Ectodermal cell (in vitro differentiated cells): ENCODE measurements at regions not wholly inside any gene's neighbourhood (a gene's known extent, or its start where the extent isn't known, plus 50 kb on each side); places are given as distances from the start of the nearest gene placed in this dataset.

ENCODE experiments used
- H3K27ac ChIP-seq: 2 replicates; pipeline ENCODE4 v1.7.0; 2013; ENCODE audit warnings: mild to moderate bottlenecking, low read depth, low read length; ENCODE audit not compliant: insufficient read depth, poor library complexity, severe bottlenecking
- H3K27me3 ChIP-seq: 2 replicates; pipeline ENCODE4 v1.7.0; 2013; ENCODE audit warnings: mild to moderate bottlenecking, low read length; ENCODE audit not compliant: insufficient read depth, control insufficient read depth, poor library complexity, severe bottlenecking
- H3K36me3 ChIP-seq: one replicate; pipeline ENCODE4 v1.7.0; 2013; ENCODE audit warnings: low read length; ENCODE audit not compliant: control insufficient read depth, insufficient read depth
- H3K4me1 ChIP-seq: one replicate; pipeline ENCODE4 v1.7.0; 2013; ENCODE audit warnings: low read length; ENCODE audit not compliant: control insufficient read depth, insufficient read depth
- H3K4me3 ChIP-seq: 2 replicates; pipeline ENCODE4 v1.7.0; 2013; ENCODE audit warnings: low read depth, low read length, control low read depth; ENCODE audit not compliant: insufficient read depth
- H3K9me3 ChIP-seq: 2 replicates; pipeline ENCODE4 v1.7.0; 2013; ENCODE audit warnings: mild to moderate bottlenecking, low read length, moderate library complexity; ENCODE audit not compliant: control insufficient read depth
- WGBS, 2 experiments: methylation state at CpG; one replicate each; pipeline ENCODE4 v1.1.7; 2013; ENCODE audit warnings: missing lambda C conversion rate in 2 of 2; 5-methylcytosine and 5-hydroxymethylcytosine counted together

DNA sequence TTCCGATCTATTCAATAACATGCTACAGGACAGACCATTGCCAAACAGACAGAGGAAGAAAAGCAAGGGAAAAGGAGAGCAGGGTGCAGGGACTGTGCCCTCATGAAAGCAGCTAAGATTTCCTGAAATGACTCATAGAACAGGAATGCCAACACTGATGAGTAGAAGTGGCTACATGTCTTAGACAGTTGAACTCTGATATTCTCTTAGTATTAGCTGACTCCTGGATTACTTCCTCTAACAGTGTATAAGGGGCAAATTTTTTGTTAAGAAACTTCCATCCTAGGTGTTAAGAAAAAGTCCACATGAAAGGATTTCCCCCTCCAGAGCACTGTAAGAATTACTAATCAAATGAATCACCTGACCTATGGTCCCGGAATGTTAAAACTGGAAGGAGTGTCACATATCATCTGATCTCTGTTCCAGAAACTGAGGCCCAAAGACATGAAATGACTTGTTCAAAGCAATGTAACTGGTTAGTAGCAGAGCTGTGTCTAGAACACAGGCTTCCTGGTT lies 224.9 kb downstream of the IBTK start:
- H3K27ac ChIP-seq = no peak overlapping the region
- no peaks in the 10 kb centered on the region for H3K4me1 ChIP-seq
- no peak overlapping the region for H3K4me3 ChIP-seq
- H3K36me3 ChIP-seq = no peaks in the 10 kb centered on the region
- H3K27me3 ChIP-seq = no peaks in the 10 kb centered on the region
- no peaks in the 10 kb centered on the region for H3K9me3 ChIP-seq
- WGBS, 2 experiments = 81 to 91% methylated on average over 2 of the region's 2 CpGs

DNA sequence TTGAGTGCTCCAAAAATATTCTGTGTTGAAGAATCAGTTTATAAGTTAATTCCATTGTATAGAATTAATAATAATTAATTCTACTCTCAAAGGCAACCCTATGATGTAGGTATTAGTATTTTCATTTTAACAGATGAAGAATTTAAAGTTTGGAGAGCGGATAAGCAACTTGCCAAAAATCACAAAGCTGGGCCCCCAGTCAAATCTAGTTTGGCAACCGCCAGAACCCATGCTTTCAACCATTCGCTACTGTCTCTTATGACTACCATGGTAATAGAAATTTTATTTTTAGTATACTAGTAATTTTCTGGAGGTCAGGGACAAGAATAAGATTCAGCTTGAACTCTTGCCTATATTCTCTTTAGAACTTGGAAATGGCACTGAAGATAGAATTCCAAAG lies 229.8 kb downstream of the IBTK start:
- Histone ChIP-seq H3K9me3 (no peaks in the 10 kb centered on the region), H3K4me3 (no peak overlapping the region), H3K4me1 (no peaks in the 10 kb centered on the region), H3K27me3 (no peaks in the 10 kb centered on the region), H3K36me3 (no peaks in the 10 kb centered on the region), H3K27ac (no peak overlapping the region)
- 100% methylated on average over 1 to 2 of the region's 3 CpGs for WGBS, 2 experiments

- H3K27me3 ChIP-seq = no peaks in the 10 kb centered on the region
- no peaks in the 10 kb centered on the region for H3K9me3 ChIP-seq
- no peak overlapping the region for H3K4me3 ChIP-seq
- H3K36me3 ChIP-seq = no peaks in the 10 kb centered on the region
- no peak overlapping the region for H3K27ac ChIP-seq
- H3K4me1 ChIP-seq = no peaks in the 10 kb centered on the region
Measured at GRCh38 chr6:82017288-82017687, 230.3 kb downstream of the IBTK start.

GRCh38 chr6:82015526-82015925 lies 232.0 kb downstream of the IBTK start:
- Histone ChIP-seq H3K27ac (no peak overlapping the region), H3K9me3 (no peaks in the 10 kb centered on the region), H3K4me3 (no peak overlapping the region), H3K4me1 (no peaks in the 10 kb centered on the region), H3K27me3 (no peaks in the 10 kb centered on the region), H3K36me3 (no peaks in the 10 kb centered on the region)
- WGBS, 2 experiments = 60 to 63% methylated on average over 2 of the region's 2 CpGs

GRCh38 chr6:82015043-82015442 lies 232.5 kb downstream of the IBTK start:
- Histone ChIP-seq H3K27me3 (no peaks in the 10 kb centered on the region), H3K4me1 (no peaks in the 10 kb centered on the region), H3K4me3 (no peak overlapping the region), H3K27ac (no peak overlapping the region), H3K9me3 (no peaks in the 10 kb centered on the region), H3K36me3 (no peaks in the 10 kb centered on the region)
- WGBS, 2 experiments = 91 to 92% methylated on average over 2 of the region's 2 CpGs

DNA sequence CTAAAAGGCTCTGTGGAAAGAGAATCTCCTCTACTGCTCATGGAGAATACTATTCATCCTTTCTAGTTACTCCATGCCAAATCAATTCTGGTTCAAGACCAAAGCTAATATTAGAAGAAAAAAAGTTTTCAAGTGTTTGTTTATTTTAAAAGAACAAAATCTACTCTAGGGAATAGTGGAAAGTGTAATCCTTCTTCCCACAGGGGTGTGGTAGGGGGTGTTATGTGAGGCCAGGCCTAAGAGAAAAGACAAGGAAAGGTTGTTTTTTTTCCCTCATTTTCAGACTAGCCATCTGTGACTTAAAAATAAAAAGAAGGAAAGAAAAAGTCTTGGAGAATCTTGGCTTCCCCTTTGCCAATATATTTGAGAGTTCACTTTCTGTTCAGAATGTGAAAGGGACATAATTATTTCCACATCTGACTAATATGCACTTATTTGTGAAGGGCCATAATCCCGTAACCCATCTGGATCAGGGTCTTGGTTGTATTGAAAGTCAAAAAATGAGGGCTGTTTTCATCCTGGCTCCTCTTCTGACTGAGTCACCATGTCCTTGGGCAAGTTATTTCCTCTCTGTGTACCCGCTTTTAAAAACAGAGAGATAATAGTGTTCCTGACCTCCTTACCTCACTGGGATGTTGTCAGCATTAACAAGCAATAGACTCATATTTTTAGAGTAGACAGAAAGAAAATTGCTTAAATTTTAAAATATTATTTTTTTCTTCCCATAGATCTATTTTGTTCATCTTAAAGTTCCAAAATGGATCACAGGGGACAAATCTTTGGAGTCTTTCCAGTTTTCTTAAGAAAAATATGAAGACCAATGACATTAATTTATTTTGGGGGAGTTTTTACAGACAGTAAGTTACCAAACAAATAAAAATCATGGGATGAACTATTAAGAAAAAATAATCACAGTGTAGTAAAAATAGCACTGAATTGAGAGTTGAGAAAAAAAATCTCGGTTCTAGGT lies 233.7 kb downstream of the IBTK start:
- no peak overlapping the region for H3K27ac ChIP-seq
- H3K36me3 ChIP-seq = no peaks in the 10 kb centered on the region
- 88 to 91% methylated on average over 2 of the region's 3 CpGs for WGBS, 2 experiments
- H3K4me3 ChIP-seq = no peak overlapping the region
- no peaks in the 10 kb centered on the region for H3K27me3 ChIP-seq
- no peaks in the 10 kb centered on the region for H3K4me1 ChIP-seq
- peaks cover 2% of the 10 kb centered on the region for H3K9me3 ChIP-seq

- Histone ChIP-seq H3K27me3 (no peaks in the 10 kb centered on the region), H3K9me3 (peaks cover 2% of the 10 kb centered on the region)
- 57 to 64% methylated on average over 5 of the region's 5 CpGs for WGBS, 2 experiments
Measured at GRCh38 chr6:82006027-82006738, 241.4 kb downstream of the IBTK start.

GRCh38 chr6:82000551-82000950 lies 247.0 kb downstream of the IBTK start:
- Histone ChIP-seq H3K4me1 (no peaks in the 10 kb centered on the region), H3K4me3 (no peak overlapping the region), H3K9me3 (no peaks in the 10 kb centered on the region), H3K27me3 (no peaks in the 10 kb centered on the region), H3K27ac (no peak overlapping the region), H3K36me3 (no peaks in the 10 kb centered on the region)

More at GRCh38 chr6:82006027-82006738, 241.4 kb downstream of the IBTK start:
- no peaks in the 10 kb centered on the region for H3K4me1 ChIP-seq
- H3K36me3 ChIP-seq = no peaks in the 10 kb centered on the region
- no peak overlapping the region for H3K4me3 ChIP-seq
- no peak overlapping the region for H3K27ac ChIP-seq

GRCh38 chr6:81999826-82000225 lies 247.3 kb upstream of the TENT5A start:
- Histone ChIP-seq H3K36me3 (no peaks in the 10 kb centered on the region), H3K27me3 (no peaks in the 10 kb centered on the region), H3K27ac (no peak overlapping the region), H3K9me3 (no peaks in the 10 kb centered on the region), H3K4me1 (no peaks in the 10 kb centered on the region), H3K4me3 (no peak overlapping the region)
- 73 to 95% methylated on average over 1 of the region's 1 CpG for WGBS, 2 experiments

- no peaks in the 10 kb centered on the region for H3K36me3 ChIP-seq
- no peak overlapping the region for H3K4me3 ChIP-seq
- 94% methylated on average over 2 of the region's 2 CpGs for WGBS, 2 experiments
- H3K4me1 ChIP-seq = no peaks in the 10 kb centered on the region
- no peaks in the 10 kb centered on the region for H3K9me3 ChIP-seq
- no peak overlapping the region for H3K27ac ChIP-seq
- no peaks in the 10 kb centered on the region for H3K27me3 ChIP-seq
Measured at GRCh38 chr6:81999270-81999669, 246.8 kb upstream of the TENT5A start.
